ENCODE measurements at regions not wholly inside any gene's neighbourhood (a gene's known extent, or its start where the extent isn't known, plus 50 kb on each side); places are given as distances from the start of the nearest gene placed in this dataset.

DNA sequence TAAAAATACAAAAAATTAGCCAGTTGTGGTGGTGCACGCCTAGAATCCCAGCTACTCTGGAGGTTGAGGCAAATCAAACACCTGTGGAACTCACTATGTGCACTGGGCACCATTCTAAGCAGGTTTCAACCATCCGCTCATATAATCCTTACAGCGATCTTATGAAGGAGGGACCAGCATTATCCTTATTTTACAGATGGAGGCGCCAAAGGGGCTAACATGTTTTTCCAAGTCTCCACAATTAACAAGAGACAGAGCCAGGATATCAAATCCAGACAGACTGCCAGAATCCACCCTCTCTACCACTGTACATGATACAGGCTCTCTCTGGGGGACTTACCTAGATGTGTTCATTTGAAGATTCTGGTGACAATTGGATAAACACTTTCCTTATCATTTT, 479.0 kb downstream of the XYLT1 start:
- no peak for TF ChIP-seq ZNF19 (tag by site-specific recombination; IDR thresholded peaks at IDR 0.05; ENCODE audit: low read depth)
- TF ChIP-seq ZNF561 (tag by site-specific recombination; IDR thresholded peaks at IDR 0.05; ENCODE audit: borderline replicate concordance), result no peak
- no peak for TF ChIP-seq SP3 (tag by site-specific recombination; IDR thresholded peaks at IDR 0.05)
- no peak for TF ChIP-seq ZNF530 (tag by site-specific recombination; IDR thresholded peaks at IDR 0.05; ENCODE audit: low read depth)
- no peak for TF ChIP-seq PRDM1 (tag by site-specific recombination; IDR thresholded peaks at IDR 0.05)
- TF ChIP-seq ZFP37 (tag by site-specific recombination; IDR thresholded peaks at IDR 0.05), result no peak
- TF ChIP-seq, protein P1, sequence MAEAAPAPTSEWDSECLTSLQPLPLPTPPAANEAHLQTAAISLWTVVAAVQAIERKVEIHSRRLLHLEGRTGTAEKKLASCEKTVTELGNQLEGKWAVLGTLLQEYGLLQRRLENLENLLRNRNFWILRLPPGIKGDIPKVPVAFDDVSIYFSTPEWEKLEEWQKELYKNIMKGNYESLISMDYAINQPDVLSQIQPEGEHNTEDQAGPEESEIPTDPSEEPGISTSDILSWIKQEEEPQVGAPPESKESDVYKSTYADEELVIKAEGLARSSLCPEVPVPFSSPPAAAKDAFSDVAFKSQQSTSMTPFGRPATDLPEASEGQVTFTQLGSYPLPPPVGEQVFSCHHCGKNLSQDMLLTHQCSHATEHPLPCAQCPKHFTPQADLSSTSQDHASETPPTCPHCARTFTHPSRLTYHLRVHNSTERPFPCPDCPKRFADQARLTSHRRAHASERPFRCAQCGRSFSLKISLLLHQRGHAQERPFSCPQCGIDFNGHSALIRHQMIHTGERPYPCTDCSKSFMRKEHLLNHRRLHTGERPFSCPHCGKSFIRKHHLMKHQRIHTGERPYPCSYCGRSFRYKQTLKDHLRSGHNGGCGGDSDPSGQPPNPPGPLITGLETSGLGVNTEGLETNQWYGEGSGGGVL (tag by site-specific recombination; IDR thresholded peaks at IDR 0.05), result no peak
- no peak for TF ChIP-seq YY1 (tag by site-specific recombination; IDR thresholded peaks at IDR 0.05)
- TF ChIP-seq, protein P2, sequence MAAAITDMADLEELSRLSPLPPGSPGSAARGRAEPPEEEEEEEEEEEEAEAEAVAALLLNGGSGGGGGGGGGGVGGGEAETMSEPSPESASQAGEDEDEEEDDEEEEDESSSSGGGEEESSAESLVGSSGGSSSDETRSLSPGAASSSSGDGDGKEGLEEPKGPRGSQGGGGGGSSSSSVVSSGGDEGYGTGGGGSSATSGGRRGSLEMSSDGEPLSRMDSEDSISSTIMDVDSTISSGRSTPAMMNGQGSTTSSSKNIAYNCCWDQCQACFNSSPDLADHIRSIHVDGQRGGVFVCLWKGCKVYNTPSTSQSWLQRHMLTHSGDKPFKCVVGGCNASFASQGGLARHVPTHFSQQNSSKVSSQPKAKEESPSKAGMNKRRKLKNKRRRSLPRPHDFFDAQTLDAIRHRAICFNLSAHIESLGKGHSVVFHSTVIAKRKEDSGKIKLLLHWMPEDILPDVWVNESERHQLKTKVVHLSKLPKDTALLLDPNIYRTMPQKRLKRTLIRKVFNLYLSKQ (tag by site-specific recombination; IDR thresholded peaks at IDR 0.05; ENCODE audit: borderline replicate concordance), result no peak
- no peak for TF ChIP-seq ZNF302 (tag by site-specific recombination; IDR thresholded peaks at IDR 0.05; ENCODE audit: low read depth)
- TF ChIP-seq, protein P3, sequence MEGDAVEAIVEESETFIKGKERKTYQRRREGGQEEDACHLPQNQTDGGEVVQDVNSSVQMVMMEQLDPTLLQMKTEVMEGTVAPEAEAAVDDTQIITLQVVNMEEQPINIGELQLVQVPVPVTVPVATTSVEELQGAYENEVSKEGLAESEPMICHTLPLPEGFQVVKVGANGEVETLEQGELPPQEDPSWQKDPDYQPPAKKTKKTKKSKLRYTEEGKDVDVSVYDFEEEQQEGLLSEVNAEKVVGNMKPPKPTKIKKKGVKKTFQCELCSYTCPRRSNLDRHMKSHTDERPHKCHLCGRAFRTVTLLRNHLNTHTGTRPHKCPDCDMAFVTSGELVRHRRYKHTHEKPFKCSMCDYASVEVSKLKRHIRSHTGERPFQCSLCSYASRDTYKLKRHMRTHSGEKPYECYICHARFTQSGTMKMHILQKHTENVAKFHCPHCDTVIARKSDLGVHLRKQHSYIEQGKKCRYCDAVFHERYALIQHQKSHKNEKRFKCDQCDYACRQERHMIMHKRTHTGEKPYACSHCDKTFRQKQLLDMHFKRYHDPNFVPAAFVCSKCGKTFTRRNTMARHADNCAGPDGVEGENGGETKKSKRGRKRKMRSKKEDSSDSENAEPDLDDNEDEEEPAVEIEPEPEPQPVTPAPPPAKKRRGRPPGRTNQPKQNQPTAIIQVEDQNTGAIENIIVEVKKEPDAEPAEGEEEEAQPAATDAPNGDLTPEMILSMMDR (tag by site-specific recombination; IDR thresholded peaks at IDR 0.05), result no peak
- no peak for TF ChIP-seq SCRT2 (tag by site-specific recombination; IDR thresholded peaks at IDR 0.05)
- TF ChIP-seq SALL2 (tag by site-specific recombination; IDR thresholded peaks at IDR 0.05; ENCODE audit: borderline replicate concordance), result no peak
- TF ChIP-seq, protein P4, sequence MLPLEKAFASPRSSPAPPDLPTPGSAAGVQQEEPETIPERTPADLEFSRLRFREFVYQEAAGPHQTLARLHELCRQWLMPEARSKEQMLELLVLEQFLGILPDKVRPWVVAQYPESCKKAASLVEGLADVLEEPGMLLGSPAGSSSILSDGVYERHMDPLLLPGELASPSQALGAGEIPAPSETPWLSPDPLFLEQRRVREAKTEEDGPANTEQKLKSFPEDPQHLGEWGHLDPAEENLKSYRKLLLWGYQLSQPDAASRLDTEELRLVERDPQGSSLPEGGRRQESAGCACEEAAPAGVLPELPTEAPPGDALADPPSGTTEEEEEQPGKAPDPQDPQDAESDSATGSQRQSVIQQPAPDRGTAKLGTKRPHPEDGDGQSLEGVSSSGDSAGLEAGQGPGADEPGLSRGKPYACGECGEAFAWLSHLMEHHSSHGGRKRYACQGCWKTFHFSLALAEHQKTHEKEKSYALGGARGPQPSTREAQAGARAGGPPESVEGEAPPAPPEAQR (tag by site-specific recombination; IDR thresholded peaks at IDR 0.05), result no peak

All from HEK293 (cell line).